PC-3 (cell line): ENCODE measurements at regions not wholly inside any gene's neighbourhood (a gene's known extent, or its start where the extent isn't known, plus 50 kb on each side); places are given as distances from the start of the nearest gene placed in this dataset.
"Not testable (repeated sequence)": the region's sequence is repeated elsewhere in the genome, so short reads cannot be mapped to it uniquely, and the experiment has no call there.

Source experiments
- ATAC-seq: fragments of 200-7000 bp; cut with Tn5 transposase; 2 replicates; pipeline ENCODE4 v1.9.1; 2020; ENCODE audit warnings: mild to moderate bottlenecking, moderate library complexity
- BruUV-seq: library from RNA; stranded (reverse); fragments of 400-500 nt; replicated peaks from 2 replicates; lab custom pipeline; 2021; lab: Mats Ljungman, UMichigan
- CTCF ChIA-PET: fragments of 300-600 bp; sonication (Branson Sonifier 250); formaldehyde crosslinking; loops from one replicate; lab custom pipeline; 2022; ENCODE audit warnings: antibody characterized with exemption; lab: Charles Lee
- POLR2A ChIA-PET: fragments of 300-600 bp; sonication (Branson Sonifier 250); formaldehyde crosslinking; loops from one replicate; lab custom pipeline; 2022; ENCODE audit warnings: antibody characterized with exemption; ENCODE audit not compliant: unreplicated experiment; lab: Charles Lee
- DNase-seq: peaks from one replicate; pipeline ENCODE4 v3.0.0-alpha.2; 2015
- H2AFZ ChIP-seq: fragments of 300-600 bp; sonication (generic); 2 replicates; pipeline ENCODE4 v1.6.0; 2016; ENCODE audit warnings: antibody characterized with exemption, low read length
- H3F3A ChIP-seq: fragments of 300-600 bp; sonication (generic); one replicate; pipeline ENCODE4 v1.6.0; 2017; ENCODE audit warnings: antibody characterized with exemption, low read length, control low read depth, mild to moderate bottlenecking; ENCODE audit not compliant: unreplicated experiment
- H3K27ac ChIP-seq: fragments of 300-600 bp; sonication (generic); 2 replicates; pipeline ENCODE4 v1.5.1; 2016; ENCODE audit warnings: mild to moderate bottlenecking, low read length
- H3K27me3 ChIP-seq: fragments of 300-600 bp; sonication (generic); 2 replicates; pipeline ENCODE4 v1.6.1; 2016; ENCODE audit warnings: low read length, mixed read lengths
- H3K36me3 ChIP-seq: fragments of 300-600 bp; sonication (generic); 2 replicates; pipeline ENCODE4 v1.6.1; 2016; ENCODE audit warnings: low read depth, mixed run types, low read length, mixed read lengths
- H3K4me1 ChIP-seq: fragments of 300-600 bp; sonication (generic); 2 replicates; pipeline ENCODE4 v1.5.1; 2016; ENCODE audit warnings: low read length; ENCODE audit not compliant: insufficient read depth
- H3K4me2 ChIP-seq: fragments of 300-600 bp; sonication (generic); 2 replicates; pipeline ENCODE4 v1.6.0; 2016; ENCODE audit warnings: low read length
- H3K4me3 ChIP-seq: fragments of 300-600 bp; sonication (generic); 2 replicates; pipeline ENCODE4 v1.5.1; 2016; ENCODE audit warnings: mild to moderate bottlenecking, low read length, mixed read lengths
- H3K79me2 ChIP-seq: fragments of 300-600 bp; sonication (generic); 2 replicates; pipeline ENCODE4 v1.6.1; 2017; ENCODE audit warnings: low read length, mixed read lengths
- H3K9ac ChIP-seq: fragments of 300-600 bp; sonication (generic); 2 replicates; pipeline ENCODE4 v1.6.0; 2016; ENCODE audit warnings: mild to moderate bottlenecking, low read length
- H3K9me2 ChIP-seq: fragments of 300-600 bp; sonication (generic); replicated peaks from 2 replicates; pipeline ENCODE4 v1.6.1; 2016; ENCODE audit warnings: mixed run types, low read length, mixed read lengths
- H3K9me3 ChIP-seq: fragments of 300-600 bp; sonication (generic); 2 replicates; pipeline ENCODE4 v1.6.1; 2016; ENCODE audit warnings: low read length, mixed read lengths
- H4K20me1 ChIP-seq: fragments of 300-600 bp; sonication (generic); 2 replicates; pipeline ENCODE4 v1.6.1; 2016; ENCODE audit warnings: low read length, mixed read lengths
- EZH2 ChIP-seq: fragments of 300-600 bp; sonication (generic); IDR thresholded peaks from one replicate; pipeline ENCODE4 v1.6.1; 2017; ENCODE audit warnings: antibody characterized with exemption, mild to moderate bottlenecking, low read length; ENCODE audit not compliant: unreplicated experiment
- EZH2phosphoT487 ChIP-seq: fragments of 300-600 bp; sonication (generic); IDR thresholded peaks from 2 replicates; pipeline ENCODE4 v1.6.1; 2018; ENCODE audit warnings: mild to moderate bottlenecking, antibody characterized with exemption, low read length, borderline replicate concordance
- intact Hi-C: fragments of 100-400 bp; cut with micrococcal nuclease; formaldehyde crosslinking; loops from 2 replicates; pipeline ENCODE4 v1.9.0; 2023
- TF ChIP-seq, protein P1 (sequence below): fragments of 300-600 bp; sonication (generic); conservative IDR thresholded peaks from 2 replicates; pipeline ENCODE4 v1.5.1; 2017; ENCODE audit warnings: antibody characterized with exemption, low read depth, mild to moderate bottlenecking, low read length

- DNase-seq (no peak), ATAC-seq (peak; percentile 52)
- Histone ChIP-seq H2AFZ (no peak overlapping the region), H3K27me3 (no peaks in the 10 kb centered on the region), H3K79me2 (no peaks in the 10 kb centered on the region), H3K4me1 (peaks cover 11% of the 10 kb centered on the region; the same call in 1 of the 2 replicates), H3K9me3 (no peaks in the 10 kb centered on the region), H3F3A (no peaks in the 10 kb centered on the region), H3K4me3 (no peak overlapping the region), H3K27ac (no peak overlapping the region), H3K9ac (no peak overlapping the region), H3K36me3 (no peaks in the 10 kb centered on the region), H4K20me1 (no peaks in the 10 kb centered on the region), H3K4me2 (no peak overlapping the region), H3K9me2 (no peaks in the 10 kb centered on the region)
- no TSS peak for BruUV-seq
- intact Hi-C loops: loop anchor here (2.0 kb wide), 1 partner anchor 166 kb away; no protein-coding TSS in a partner anchor
- ChIA-PET CTCF (interaction anchor here (0.6 to 1.1 kb wide), 4 partner anchors 8 to 293 kb away, joined by 3 read pairs; no protein-coding TSS in a partner anchor), POLR2A (no interaction called here)
- TF ChIP-seq EZH2 (no peak), EZH2phosphoT487 (no peak)
- TF ChIP-seq, protein P1, sequence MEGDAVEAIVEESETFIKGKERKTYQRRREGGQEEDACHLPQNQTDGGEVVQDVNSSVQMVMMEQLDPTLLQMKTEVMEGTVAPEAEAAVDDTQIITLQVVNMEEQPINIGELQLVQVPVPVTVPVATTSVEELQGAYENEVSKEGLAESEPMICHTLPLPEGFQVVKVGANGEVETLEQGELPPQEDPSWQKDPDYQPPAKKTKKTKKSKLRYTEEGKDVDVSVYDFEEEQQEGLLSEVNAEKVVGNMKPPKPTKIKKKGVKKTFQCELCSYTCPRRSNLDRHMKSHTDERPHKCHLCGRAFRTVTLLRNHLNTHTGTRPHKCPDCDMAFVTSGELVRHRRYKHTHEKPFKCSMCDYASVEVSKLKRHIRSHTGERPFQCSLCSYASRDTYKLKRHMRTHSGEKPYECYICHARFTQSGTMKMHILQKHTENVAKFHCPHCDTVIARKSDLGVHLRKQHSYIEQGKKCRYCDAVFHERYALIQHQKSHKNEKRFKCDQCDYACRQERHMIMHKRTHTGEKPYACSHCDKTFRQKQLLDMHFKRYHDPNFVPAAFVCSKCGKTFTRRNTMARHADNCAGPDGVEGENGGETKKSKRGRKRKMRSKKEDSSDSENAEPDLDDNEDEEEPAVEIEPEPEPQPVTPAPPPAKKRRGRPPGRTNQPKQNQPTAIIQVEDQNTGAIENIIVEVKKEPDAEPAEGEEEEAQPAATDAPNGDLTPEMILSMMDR: no peak
These were observed 72.1 kb upstream of the HNF1B start for GRCh38 chr17:37816950-37817349.

DNA sequence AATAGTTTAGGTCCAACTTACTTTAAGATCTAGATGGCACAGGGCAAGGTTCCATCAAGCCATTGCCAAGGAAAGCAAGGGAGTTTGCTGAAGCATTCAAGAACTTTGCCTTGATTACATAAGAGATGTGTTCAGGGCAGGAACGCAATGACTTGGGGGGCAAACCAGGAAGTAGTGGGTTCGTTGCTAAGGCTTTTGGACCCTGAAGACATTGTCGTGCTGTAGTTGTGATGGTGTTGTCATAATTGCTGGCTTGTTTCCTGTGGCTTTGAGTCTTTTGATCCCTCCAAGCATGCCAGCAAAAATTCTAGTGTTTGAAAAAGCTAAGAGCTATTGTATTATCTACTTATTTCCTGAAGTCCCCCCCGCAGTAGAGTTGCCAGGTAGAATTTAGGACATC lies 70.7 kb upstream of the HNF1B start:
- ATAC-seq: no peak
- Histone ChIP-seq H3K4me3 (no peak overlapping the region), H4K20me1 (no peaks in the 10 kb centered on the region), H3K27me3 (no peaks in the 10 kb centered on the region), H3K9ac (no peak overlapping the region), H3K79me2 (no peaks in the 10 kb centered on the region), H2AFZ (no peak overlapping the region), H3K36me3 (no peaks in the 10 kb centered on the region), H3F3A (no peaks in the 10 kb centered on the region), H3K4me1 (peaks cover 11% of the 10 kb centered on the region; the same call in 1 of the 2 replicates), H3K27ac (no peak overlapping the region), H3K9me3 (no peaks in the 10 kb centered on the region), H3K9me2 (no peaks in the 10 kb centered on the region), H3K4me2 (no peak overlapping the region)
- BruUV-seq: no TSS peak
- TF ChIP-seq EZH2 (no peak), EZH2phosphoT487 (no peak)
- TF ChIP-seq, protein P1: no peak
- DNase-seq: no peak
- POLR2A ChIA-PET: no interaction called here
- CTCF ChIA-PET: interaction anchor here (0.6 kb wide), 2 partner anchors 9 to 70 kb away, joined by 3 to 6 read pairs; no protein-coding TSS in a partner anchor
- intact Hi-C loops: no loop called here

- H3F3A ChIP-seq: no peaks in the 10 kb centered on the region
- POLR2A ChIA-PET: interaction anchor here (0.6 kb wide), 1 partner anchor 111 kb away, joined by 3 read pairs; no protein-coding TSS in a partner anchor
- intact Hi-C loops: no loop called here
- no peaks in the 10 kb centered on the region for H4K20me1 ChIP-seq
- no peaks in the 10 kb centered on the region for H3K27me3 ChIP-seq
- ATAC-seq (peak; percentile 41; the same call in 1 of the 2 replicates), DNase-seq (no peak)
- no TSS peak for BruUV-seq
- H3K36me3 ChIP-seq: no peaks in the 10 kb centered on the region
- H3K27ac ChIP-seq: no peak overlapping the region
- no peak overlapping the region for H2AFZ ChIP-seq
- no peaks in the 10 kb centered on the region for H3K9me3 ChIP-seq
- peaks cover 7% of the 10 kb centered on the region; the same call in 1 of the 2 replicates for H3K4me1 ChIP-seq
- no peaks in the 10 kb centered on the region for H3K79me2 ChIP-seq
- no peaks in the 10 kb centered on the region for H3K9me2 ChIP-seq
- H3K4me2 ChIP-seq: no peak overlapping the region
- CTCF ChIA-PET: interaction anchor here (0.6 kb wide), 1 partner anchor 53 kb away, joined by 5 read pairs; no protein-coding TSS in a partner anchor
- no peak overlapping the region for H3K4me3 ChIP-seq
- no peak overlapping the region for H3K9ac ChIP-seq
- TF ChIP-seq EZH2 (no peak), EZH2phosphoT487 (no peak)
- TF ChIP-seq, protein P1: no peak
These were observed 68.9 kb upstream of the HNF1B start for GRCh38 chr17:37813751-37814150.

DNA sequence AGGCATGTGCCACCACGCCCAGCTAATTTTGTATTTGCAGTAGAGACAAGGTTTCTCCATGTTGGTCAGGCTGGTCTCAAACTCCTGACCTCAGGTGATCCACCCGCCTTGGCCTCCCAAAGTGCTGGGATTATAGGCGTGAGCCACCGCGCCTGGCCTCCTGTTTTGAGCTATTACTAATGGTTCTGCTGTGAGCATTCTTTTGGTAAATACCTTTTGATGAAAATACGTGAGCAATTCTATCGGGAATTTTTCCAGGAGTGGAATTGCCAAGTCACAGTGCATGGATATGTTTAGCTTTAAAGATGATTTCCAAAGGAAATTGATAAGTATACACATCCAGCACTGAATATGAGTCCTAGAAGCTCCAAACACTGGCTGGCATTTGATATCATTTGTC lies 64.0 kb upstream of the HNF1B start:
- H3K27ac ChIP-seq, ATAC-seq, H3K4me1 ChIP-seq, DNase-seq, intact Hi-C loops, H3K9me3 ChIP-seq, H4K20me1 ChIP-seq, H3K27me3 ChIP-seq, H3K9ac ChIP-seq, H2AFZ ChIP-seq, BruUV-seq, H3K79me2 ChIP-seq, POLR2A ChIA-PET, H3K36me3 ChIP-seq, H3F3A ChIP-seq, H3K9me2 ChIP-seq, CTCF ChIA-PET, H3K4me2 ChIP-seq, H3K4me3 ChIP-seq: not testable (repeated sequence)
